Tibial nerve (tissue), 4 donors: ENCODE measurements at regions not wholly inside any gene's neighbourhood (a gene's known extent, or its start where the extent isn't known, plus 50 kb on each side); places are given as distances from the start of the nearest gene placed in this dataset.
A peak's percentile ranks its signal among the peaks of the same experiment; 100 is the strongest.

ENCODE experiments used
- CTCF ChIP-seq, 5 experiments: fragments of 200-600 bp in 3 of 5; fragments of 450-650 bp in 2 of 5; sonication (generic) in 3 of 5; IDR thresholded peaks; one replicate each; pipeline ENCODE4 v1.5.1; 2016 to 2019; ENCODE audit warnings: antibody characterized with exemption in 5 of 5, mild to moderate bottlenecking in 3 of 5, moderate library complexity in 2 of 5
- EP300 ChIP-seq, 2 donors: sonication (generic); formaldehyde crosslinking; IDR thresholded peaks; one replicate each; pipeline ENCODE4 v1.6.1; 2017; ENCODE audit warnings: antibody characterized with exemption in 2 of 2, mild to moderate bottlenecking in 1 of 2
- POLR2A ChIP-seq, 2 donors: fragments of 450-650 bp; IDR thresholded peaks; one replicate each; pipeline ENCODE4 v1.6.1; 2017; ENCODE audit warnings: antibody characterized with exemption in 2 of 2, mild to moderate bottlenecking in 2 of 2, moderate library complexity in 2 of 2

GRCh38 chr4:128571747-128572146, 237.8 kb upstream of the JADE1 start:
- no peak for TF ChIP-seq CTCF (IDR thresholded peaks at IDR 0.05)
- TF ChIP-seq EP300 (IDR thresholded peaks at IDR 0.05): peak; percentile 84 to 91
- no peak for TF ChIP-seq POLR2A (IDR thresholded peaks at IDR 0.05)
